ENCODE measurements at regions not wholly inside any gene's neighbourhood (a gene's known extent, or its start where the extent isn't known, plus 50 kb on each side); places are given as distances from the start of the nearest gene placed in this dataset.

- DNase-seq (ENCODE audit: low read depth) = peak; percentile 24
Observed at GRCh38 chr4:188551156-188551555, 411.9 kb downstream of the TRIML1 start.

GRCh38 chr4:188552741-188553275 is 413.6 kb downstream of the TRIML1 start:
- no peak for DNase-seq (ENCODE audit: low read depth)

- DNase-seq (ENCODE audit: low read depth) = no peak
Observed at GRCh38 chr4:188554413-188554812, 415.2 kb downstream of the TRIML1 start.

- DNase-seq (ENCODE audit: low read depth) = no peak
Observed at GRCh38 chr4:188573104-188573503, 433.9 kb downstream of the TRIML1 start.

- DNase-seq (ENCODE audit: low read depth) = no peak
Observed at GRCh38 chr4:188578657-188579056, 439.4 kb downstream of the TRIML1 start.

- no peak for DNase-seq (ENCODE audit: low read depth)
Observed at GRCh38 chr4:188596021-188596420, 456.8 kb downstream of the TRIML1 start.

- no peak for DNase-seq (ENCODE audit: low read depth)
Observed at GRCh38 chr4:188603646-188604045, 464.4 kb downstream of the TRIML1 start.

GRCh38 chr4:188606635-188607034 is 467.4 kb downstream of the TRIML1 start:
- DNase-seq (ENCODE audit: low read depth) = no peak

- no peak for DNase-seq (ENCODE audit: low read depth)
Observed at GRCh38 chr4:188611143-188611542, 471.9 kb downstream of the TRIML1 start.

- DNase-seq (ENCODE audit: low read depth) = no peak
Observed at GRCh38 chr4:188612659-188613058, 473.4 kb downstream of the TRIML1 start.

- no peak for DNase-seq (ENCODE audit: low read depth)
Observed at GRCh38 chr4:188613976-188614375, 474.7 kb downstream of the TRIML1 start.

GRCh38 chr4:188619456-188620149 is 480.4 kb downstream of the TRIML1 start:
- DNase-seq (ENCODE audit: low read depth) = peak; percentile 4

GRCh38 chr4:188620608-188621007 is 481.4 kb downstream of the TRIML1 start:
- no peak for DNase-seq (ENCODE audit: low read depth)

GRCh38 chr4:188623314-188623854 is 484.1 kb downstream of the TRIML1 start:
- no peak for DNase-seq (ENCODE audit: low read depth)

GRCh38 chr4:188624370-188624769 is 485.1 kb downstream of the TRIML1 start:
- DNase-seq (ENCODE audit: low read depth) = no peak

- DNase-seq (ENCODE audit: low read depth) = no peak
Observed at GRCh38 chr4:188627892-188628291, 488.7 kb downstream of the TRIML1 start.

- DNase-seq (ENCODE audit: low read depth) = no peak
Observed at GRCh38 chr4:188639479-188640100, 500.3 kb downstream of the TRIML1 start.

- no peak for DNase-seq (ENCODE audit: low read depth)
Observed at GRCh38 chr4:188647820-188648370, 508.7 kb downstream of the TRIML1 start.

- no peak for DNase-seq (ENCODE audit: low read depth)
Observed at GRCh38 chr4:188649635-188650034, 510.4 kb downstream of the TRIML1 start.

GRCh38 chr4:188650516-188650915 is 511.3 kb downstream of the TRIML1 start:
- DNase-seq (ENCODE audit: low read depth) = no peak

GRCh38 chr4:188657365-188657764 is 518.1 kb downstream of the TRIML1 start:
- no peak for DNase-seq (ENCODE audit: low read depth)

GRCh38 chr4:188658958-188659522 is 519.8 kb downstream of the TRIML1 start:
- DNase-seq (ENCODE audit: low read depth) = no peak

All from Daoy (cell line).